ENCODE measurements at regions not wholly inside any gene's neighbourhood (a gene's known extent, or its start where the extent isn't known, plus 50 kb on each side); places are given as distances from the start of the nearest gene placed in this dataset.

DNA sequence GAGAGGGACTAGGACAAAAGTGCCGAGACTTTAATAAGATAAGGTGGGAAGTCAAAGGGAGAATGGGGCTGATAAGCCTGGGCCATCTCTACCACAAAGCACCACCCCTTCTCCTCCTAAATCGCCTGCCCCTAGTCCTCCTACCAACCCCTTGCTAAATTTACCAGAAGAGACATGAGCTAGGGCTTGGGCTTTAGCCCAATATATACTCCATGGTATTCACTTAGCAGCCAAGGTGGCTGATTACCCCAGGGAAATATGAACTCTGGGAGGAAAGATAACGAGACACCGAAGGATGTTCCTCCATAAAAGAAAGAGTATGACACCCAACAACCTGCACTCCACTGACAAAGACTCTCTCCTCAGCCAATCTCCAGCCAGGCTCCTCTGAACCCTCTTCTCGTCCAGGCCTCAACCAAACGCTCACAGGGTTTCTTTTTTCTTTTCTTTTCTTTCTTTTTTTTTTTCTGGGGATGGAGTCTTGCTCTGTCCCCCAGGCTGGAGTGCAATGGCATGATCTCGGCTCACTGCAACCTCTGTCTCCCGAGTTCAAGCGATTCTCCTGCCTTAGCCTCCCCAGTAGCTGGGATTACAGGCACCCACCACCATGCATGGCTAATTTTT lies 610.2 kb downstream of the UQCRFS1 start:
- Mint-ChIP-seq H3K36me3 (ENCODE audit: insufficient read depth, unreplicated experiment) (peaks cover 6% of the 10 kb centered on the region), H3K4me1 (ENCODE audit: insufficient read depth, unreplicated experiment) (no peaks in the 10 kb centered on the region), H3K27ac (ENCODE audit: low read depth, unreplicated experiment) (no peak overlapping the region), H3K4me3 (ENCODE audit: unreplicated experiment) (no peak overlapping the region), H3K27me3 (ENCODE audit: insufficient read depth, unreplicated experiment) (no peaks in the 10 kb centered on the region), H3K9me3 (ENCODE audit: unreplicated experiment) (peaks cover 58% of the 10 kb centered on the region)
- POLR2A ChIA-PET: no interaction called here
- intact Hi-C loops (cut with micrococcal nuclease): no loop called here
- DNase-seq (ENCODE audit: unreplicated experiment): no peak
- TF ChIP-seq, protein P1, sequence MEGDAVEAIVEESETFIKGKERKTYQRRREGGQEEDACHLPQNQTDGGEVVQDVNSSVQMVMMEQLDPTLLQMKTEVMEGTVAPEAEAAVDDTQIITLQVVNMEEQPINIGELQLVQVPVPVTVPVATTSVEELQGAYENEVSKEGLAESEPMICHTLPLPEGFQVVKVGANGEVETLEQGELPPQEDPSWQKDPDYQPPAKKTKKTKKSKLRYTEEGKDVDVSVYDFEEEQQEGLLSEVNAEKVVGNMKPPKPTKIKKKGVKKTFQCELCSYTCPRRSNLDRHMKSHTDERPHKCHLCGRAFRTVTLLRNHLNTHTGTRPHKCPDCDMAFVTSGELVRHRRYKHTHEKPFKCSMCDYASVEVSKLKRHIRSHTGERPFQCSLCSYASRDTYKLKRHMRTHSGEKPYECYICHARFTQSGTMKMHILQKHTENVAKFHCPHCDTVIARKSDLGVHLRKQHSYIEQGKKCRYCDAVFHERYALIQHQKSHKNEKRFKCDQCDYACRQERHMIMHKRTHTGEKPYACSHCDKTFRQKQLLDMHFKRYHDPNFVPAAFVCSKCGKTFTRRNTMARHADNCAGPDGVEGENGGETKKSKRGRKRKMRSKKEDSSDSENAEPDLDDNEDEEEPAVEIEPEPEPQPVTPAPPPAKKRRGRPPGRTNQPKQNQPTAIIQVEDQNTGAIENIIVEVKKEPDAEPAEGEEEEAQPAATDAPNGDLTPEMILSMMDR (IDR thresholded peaks at IDR 0.05; ENCODE audit: unreplicated experiment): no peak
- CTCF ChIA-PET: interaction anchor here (0.7 kb wide), 1 partner anchor 644 kb away, joined by 3 read pairs; no protein-coding TSS in a partner anchor
- BruUV-seq (replicated peaks): no TSS peak

DNA sequence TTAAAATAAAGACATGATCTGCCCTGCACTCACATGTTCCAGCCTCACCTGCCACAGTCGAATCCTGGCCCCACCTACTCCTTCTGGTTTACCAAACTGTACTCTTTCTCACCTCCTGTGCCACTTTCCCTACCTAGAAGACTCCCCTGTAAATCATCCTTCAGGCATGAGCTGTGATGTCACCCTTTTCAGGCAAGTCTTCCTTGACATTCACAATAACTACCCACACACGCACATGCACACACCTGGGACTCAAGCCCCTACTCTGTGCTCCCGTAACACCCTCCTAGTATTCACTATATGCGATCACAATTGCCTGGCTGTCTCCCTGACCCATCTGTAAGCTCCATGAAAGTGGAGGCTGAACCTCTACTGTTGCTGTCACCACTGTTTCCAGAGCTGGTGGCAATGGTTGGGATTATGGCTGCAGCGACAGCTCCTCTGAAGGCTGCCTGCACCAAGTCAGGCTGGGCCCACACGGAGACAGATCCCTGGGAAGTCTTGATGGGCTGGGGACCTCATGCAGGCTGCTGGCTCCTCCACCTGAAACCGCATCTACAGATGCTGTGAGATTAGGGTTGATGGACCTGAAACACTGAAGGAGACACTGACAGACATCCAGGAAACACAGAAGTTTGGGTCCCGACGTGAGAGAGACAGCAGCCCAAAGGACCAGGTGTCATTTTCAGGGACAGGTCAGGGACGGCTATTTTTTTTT lies 611.1 kb downstream of the UQCRFS1 start:
- TF ChIP-seq, protein P1 (IDR thresholded peaks at IDR 0.05; ENCODE audit: unreplicated experiment): no peak
- CTCF ChIA-PET: interaction anchor here (0.7 kb wide), 1 partner anchor 645 kb away, joined by 3 read pairs; no protein-coding TSS in a partner anchor
- POLR2A ChIA-PET: no interaction called here
- no peaks in the 10 kb centered on the region for H3K4me1 Mint-ChIP-seq (ENCODE audit: insufficient read depth, unreplicated experiment)
- H3K27me3 Mint-ChIP-seq (ENCODE audit: insufficient read depth, unreplicated experiment): no peaks in the 10 kb centered on the region
- H3K27ac Mint-ChIP-seq (ENCODE audit: low read depth, unreplicated experiment): no peak overlapping the region
- peaks cover 6% of the 10 kb centered on the region for H3K36me3 Mint-ChIP-seq (ENCODE audit: insufficient read depth, unreplicated experiment)
- peaks cover 50% of the 10 kb centered on the region for H3K9me3 Mint-ChIP-seq (ENCODE audit: unreplicated experiment)
- DNase-seq (ENCODE audit: unreplicated experiment): no peak
- no peak overlapping the region for H3K4me3 Mint-ChIP-seq (ENCODE audit: unreplicated experiment)
- BruUV-seq (replicated peaks): no TSS peak
- intact Hi-C loops (cut with micrococcal nuclease): no loop called here

DNA sequence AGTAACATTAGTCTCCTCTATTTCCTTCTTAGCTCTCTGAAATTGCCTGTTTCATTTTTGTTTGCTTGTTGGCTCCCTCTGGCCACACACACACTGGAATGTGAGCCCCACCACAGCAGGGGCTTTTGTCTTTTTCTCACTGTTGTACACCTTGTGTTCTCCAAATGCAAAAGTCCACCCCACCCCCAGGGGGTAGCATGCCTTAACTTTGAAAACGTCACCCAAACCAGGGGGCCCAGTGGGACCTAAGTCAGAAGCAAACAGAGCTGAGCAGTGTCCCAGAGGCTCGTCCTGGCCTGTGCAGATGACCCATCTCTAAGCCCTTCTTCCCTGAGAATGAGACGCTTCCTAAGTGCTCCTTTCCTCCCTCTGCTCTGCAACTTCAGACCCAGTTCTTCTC lies 614.1 kb downstream of the UQCRFS1 start:
- BruUV-seq (replicated peaks): no TSS peak
- Mint-ChIP-seq H3K4me1 (ENCODE audit: insufficient read depth, unreplicated experiment) (no peaks in the 10 kb centered on the region), H3K9me3 (ENCODE audit: unreplicated experiment) (peaks cover 50% of the 10 kb centered on the region)

DNA sequence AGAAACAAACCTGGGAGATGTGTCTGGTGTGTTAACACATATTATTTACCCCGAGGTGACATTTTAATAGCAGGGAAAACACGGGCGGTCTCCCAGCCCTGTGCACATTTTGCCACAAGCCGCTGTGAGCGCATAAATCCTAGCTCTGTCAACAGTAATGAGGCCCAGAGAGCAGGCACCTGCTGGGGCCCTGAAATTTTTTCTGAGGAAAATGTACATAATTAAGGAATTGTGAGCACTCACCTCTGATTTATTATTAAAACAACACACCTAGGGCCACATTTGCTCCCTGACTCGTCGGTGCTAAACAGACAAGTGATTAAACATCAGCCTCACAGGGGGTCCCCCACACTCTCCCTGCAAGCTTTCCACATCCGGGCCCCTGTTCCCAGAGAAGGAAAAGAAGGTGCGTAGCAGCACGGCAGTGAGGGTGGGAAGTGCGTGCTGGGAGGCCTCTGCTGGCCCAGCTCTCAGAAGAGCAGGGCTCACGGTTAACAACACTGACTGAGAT lies 616.3 kb downstream of the UQCRFS1 start:
- no peak overlapping the region for H3K27ac Mint-ChIP-seq (ENCODE audit: low read depth, unreplicated experiment)
- CTCF ChIA-PET: no interaction called here
- BruUV-seq (replicated peaks): no TSS peak
- POLR2A ChIA-PET: no interaction called here
- H3K4me3 Mint-ChIP-seq (ENCODE audit: unreplicated experiment): no peak overlapping the region
- intact Hi-C loops (cut with micrococcal nuclease): no loop called here
- no peaks in the 10 kb centered on the region for H3K4me1 Mint-ChIP-seq (ENCODE audit: insufficient read depth, unreplicated experiment)
- TF ChIP-seq, protein P1 (IDR thresholded peaks at IDR 0.05; ENCODE audit: unreplicated experiment): no peak
- no peaks in the 10 kb centered on the region for H3K27me3 Mint-ChIP-seq (ENCODE audit: insufficient read depth, unreplicated experiment)
- no peak for DNase-seq (ENCODE audit: unreplicated experiment)
- no peaks in the 10 kb centered on the region for H3K36me3 Mint-ChIP-seq (ENCODE audit: insufficient read depth, unreplicated experiment)
- peaks cover 51% of the 10 kb centered on the region for H3K9me3 Mint-ChIP-seq (ENCODE audit: unreplicated experiment)

More for the DNA sequence above, 614.1 kb downstream of the UQCRFS1 start:
- Mint-ChIP-seq H3K36me3 (ENCODE audit: insufficient read depth, unreplicated experiment) (peaks cover 5% of the 10 kb centered on the region), H3K27ac (ENCODE audit: low read depth, unreplicated experiment) (no peak overlapping the region), H3K27me3 (ENCODE audit: insufficient read depth, unreplicated experiment) (no peaks in the 10 kb centered on the region), H3K4me3 (ENCODE audit: unreplicated experiment) (no peak overlapping the region)
- intact Hi-C loops (cut with micrococcal nuclease): no loop called here
- TF ChIP-seq, protein P1 (IDR thresholded peaks at IDR 0.05; ENCODE audit: unreplicated experiment): no peak
- no peak for DNase-seq (ENCODE audit: unreplicated experiment)
- POLR2A ChIA-PET: no interaction called here
- CTCF ChIA-PET: no interaction called here
